ENCODE measurements at regions not wholly inside any gene's neighbourhood (a gene's known extent, or its start where the extent isn't known, plus 50 kb on each side); places are given as distances from the start of the nearest gene placed in this dataset.
"Not testable (repeated sequence)": the region's sequence is repeated elsewhere in the genome, so short reads cannot be mapped to it uniquely, and the experiment has no call there.

DNA sequence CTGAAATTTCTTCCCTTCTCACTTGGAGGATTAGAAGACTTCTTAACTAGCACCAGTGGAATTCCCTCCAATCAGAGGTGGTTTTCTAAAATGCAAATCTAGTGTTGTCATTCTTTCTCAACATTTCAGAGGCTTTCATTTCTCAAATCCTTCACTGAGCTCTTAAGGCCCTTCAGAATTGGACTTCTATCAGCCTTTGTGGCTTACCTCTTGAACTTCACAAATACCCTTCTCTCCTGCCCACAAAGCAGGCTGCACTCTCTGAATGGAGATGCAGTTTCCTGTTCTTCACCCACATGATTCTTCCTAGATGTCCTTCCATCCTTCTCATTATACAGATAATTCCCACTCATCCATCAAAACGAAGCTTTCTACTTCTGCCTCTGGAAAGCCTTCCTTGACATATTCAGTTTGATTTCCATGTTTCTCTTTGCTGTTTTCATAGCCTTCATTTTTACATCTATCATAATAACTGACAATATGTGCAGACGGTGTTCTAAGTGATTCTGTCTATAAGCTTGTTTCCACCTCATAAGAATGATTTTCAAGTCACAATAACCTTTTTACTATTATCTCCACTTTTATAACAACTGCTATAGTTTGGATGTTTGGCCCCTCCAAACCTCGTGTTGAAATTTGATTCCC lies 123.1 kb upstream of the GPR12 start:
- no peak for DNase-seq

GRCh38 chr13:26882731-26883130 lies 122.1 kb upstream of the GPR12 start:
- no peak for DNase-seq

DNA sequence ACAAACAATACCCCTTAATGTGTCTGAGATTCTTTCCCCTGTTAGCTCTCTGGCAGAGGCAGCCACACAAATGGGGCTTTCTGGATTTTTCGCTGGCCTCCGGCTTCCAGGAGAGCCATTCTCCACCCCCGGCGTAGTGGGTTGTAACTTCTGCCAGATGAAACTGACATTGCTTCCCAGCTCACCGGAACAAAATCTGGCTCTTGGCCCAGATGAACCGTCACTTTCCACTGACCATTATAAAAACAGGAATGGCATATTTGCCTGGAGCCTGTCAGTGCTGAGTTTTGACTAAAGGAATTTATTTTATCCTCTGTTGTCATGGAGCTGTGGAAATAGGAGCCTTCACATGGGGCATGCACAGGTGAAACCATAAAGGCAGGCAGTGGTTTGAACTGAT lies 120.6 kb upstream of the GPR12 start:
- DNase-seq: no peak

DNA sequence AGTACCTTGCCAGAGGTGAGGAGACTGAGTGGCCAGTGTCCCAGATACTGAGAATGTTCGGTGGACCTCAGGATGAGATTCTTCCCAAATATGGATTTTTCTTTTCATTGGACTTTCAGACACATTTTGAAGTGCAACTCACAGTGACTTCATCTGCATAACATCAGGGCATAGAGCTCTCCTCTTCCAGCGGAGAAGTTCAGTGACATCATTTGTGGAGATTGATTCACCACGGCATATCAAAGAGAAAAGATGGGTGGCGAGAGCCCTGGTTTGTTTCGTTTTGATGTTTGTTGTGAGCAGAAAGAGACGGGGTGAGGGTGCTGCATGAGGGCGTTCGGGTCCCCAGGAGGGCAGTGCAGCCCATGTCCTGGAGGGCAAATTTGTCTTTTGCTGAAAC lies 120.1 kb upstream of the GPR12 start:
- DNase-seq: no peak

GRCh38 chr13:26878438-26878837 lies 117.9 kb upstream of the GPR12 start:
- no peak for DNase-seq

DNA sequence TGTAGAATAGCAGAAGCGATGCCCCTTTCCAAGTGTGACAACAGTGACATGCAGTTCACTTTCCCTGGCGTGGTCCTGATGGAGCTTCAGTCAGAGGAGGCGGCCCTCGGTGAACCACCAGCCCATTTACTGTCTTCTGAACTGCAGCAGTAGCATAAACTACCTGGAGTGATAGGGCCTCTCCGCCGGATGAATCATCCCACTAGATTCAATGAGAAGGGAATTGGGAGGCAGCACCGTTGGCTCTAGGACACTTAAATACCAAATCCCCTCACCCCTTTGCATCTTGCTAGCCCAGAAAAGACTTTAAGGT lies 112.8 kb upstream of the GPR12 start:
- no peak for DNase-seq

DNA sequence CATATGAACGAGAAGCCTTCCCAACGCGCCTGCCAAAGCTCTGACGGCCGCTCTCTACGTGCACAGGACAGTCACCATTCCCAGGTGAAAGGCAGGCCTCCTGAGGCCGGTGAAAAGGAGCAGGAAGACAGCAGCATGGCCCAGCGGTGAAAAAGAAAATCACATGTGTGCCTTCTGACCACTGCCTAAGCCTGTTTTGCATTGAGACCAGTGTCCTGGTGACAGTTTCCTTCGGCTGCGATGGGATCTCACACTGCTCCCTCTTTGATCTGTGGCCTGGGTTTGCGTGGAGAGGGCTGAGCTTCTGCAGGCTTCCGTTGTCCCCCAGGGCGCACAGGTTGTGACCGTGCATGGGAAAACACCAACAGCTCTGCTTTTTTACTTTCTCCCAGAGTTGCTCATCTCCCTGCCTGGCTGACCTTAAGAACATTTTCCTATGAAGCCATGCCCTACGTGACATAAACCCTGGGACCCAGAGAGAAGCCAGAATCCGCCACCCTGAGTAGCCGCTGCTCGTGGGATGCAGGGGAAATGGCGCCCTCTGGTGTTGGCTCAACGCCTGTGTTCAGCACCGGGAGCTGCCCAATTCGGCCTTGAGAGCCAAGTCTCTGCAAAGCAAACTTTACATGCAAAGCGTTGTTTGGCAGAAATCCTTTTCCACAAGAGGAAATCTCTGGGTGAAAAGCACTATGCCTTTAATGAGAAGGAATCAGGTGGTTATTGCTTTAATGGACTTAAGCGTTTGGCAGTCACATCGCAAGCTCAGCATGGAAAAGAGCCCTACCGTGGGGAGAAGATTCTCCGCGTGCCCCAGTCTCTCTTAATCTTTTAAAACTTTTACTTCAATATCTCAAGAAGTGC lies 112.2 kb upstream of the GPR12 start:
- peak; percentile 1 for DNase-seq

DNA sequence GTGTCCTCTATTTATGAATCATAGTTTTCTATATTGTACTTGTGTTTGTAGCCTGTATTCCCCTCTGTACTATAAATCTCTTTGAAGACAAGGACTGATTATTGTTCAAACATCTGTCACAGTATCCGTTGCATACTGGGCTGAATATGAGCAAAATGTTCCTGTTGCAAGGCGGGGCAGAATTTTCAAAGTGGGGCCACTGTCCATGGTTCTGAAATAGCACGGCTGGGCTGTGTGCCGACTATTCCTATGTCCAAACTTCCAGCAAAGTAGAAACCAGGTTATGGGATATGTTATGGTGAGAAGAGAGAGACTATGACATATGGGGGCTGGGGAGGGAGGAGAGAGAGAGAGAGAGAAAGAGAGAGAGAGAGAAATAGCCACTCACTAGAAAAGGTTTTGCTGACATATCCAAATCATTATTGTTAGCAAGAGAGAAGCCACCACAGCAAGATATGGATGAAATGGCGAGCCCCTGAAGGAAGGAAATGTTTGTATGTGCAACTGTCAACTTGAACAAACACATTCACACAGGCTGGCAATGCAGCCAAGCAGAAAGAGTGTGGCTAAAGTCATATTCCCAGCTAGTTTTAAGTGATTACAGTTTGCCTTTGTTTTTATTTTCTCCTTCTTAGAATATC lies 107.0 kb upstream of the GPR12 start:
- DNase-seq: no peak

- no peak for DNase-seq
Measured at GRCh38 chr13:26864576-26864975, 104.0 kb upstream of the GPR12 start.

DNA sequence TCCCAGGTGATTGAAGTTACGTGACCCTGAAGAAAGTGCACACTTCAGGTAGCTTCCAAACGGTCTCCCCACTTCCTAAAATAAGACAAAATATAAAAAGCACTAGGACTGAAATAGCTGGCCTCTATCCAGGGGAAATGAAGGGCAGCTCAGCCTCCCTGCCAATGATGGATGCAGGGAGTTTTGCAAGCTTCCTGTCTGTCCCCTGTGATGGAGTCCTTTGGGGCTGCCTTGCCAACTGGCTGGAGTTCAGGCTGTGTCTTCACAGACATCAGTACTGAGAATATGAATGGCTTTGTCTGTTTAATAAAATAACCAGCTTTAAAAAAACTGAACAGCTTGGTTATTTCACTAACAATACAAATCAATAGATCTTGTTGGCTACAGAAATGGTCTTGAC lies 101.4 kb upstream of the GPR12 start:
- no peak for DNase-seq

GRCh38 chr13:26855921-26856320 lies 95.3 kb upstream of the GPR12 start:
- no peak for DNase-seq

DNA sequence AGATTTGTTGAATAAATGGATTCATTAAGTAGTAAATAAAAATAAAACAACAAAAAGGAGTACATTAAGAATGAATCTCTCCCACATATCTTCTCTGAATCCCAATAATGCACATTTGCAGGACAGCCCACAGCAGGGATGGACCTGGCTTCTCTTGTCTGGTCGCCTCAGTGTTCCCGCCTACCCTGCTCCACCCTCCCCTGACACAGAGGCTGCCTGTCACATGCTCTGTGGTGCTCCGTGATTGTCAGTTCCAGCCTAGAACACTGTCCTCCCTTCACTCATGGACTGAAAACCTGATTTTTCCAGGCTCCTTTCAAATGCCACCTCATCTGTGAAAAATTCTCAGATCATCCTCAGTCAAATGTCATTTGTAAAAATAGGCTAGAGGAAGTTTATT lies 94.5 kb upstream of the GPR12 start:
- DNase-seq: no peak

- DNase-seq: no peak
Measured at GRCh38 chr13:26853323-26853722, 92.7 kb upstream of the GPR12 start.

DNA sequence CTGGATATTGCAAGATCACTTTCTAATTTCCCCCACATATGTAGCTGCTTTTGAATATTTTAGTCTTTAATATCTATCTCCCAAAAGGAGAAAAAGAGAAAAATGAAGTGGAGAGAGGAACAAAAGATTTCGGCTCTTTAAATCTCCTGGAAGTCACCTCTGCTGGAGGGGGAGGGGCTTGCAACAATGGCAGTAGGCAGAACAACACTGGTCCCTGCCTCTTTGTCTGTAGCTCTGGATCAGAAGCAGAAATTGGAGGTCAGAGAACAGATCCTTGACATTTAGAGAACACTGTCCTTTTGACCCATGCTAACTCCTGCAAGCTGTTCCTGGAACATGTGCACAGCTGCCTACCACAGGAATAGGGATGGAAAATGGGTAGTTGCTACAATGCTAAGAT lies 86.7 kb upstream of the GPR12 start:
- no peak for DNase-seq

DNA sequence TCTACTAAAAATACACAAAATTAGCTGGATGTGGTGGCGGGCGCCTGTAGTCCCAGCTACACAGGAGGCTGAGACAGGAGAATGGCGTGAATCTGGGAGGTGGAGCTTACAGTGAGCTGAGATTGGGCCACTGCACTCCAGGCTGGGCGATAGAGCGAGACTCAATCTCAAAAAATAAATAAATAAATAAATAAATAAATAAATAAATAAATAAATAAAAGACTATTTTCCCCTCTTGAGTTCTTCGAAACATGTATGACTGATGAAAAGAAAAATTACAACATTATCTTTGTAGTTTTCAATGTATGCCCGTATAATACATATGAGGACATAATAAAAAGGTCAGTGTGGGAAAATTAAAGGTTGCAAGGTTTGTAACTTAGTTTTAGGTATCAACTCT lies 84.5 kb upstream of the GPR12 start:
- DNase-seq: not testable (repeated sequence)

- DNase-seq: no peak
Measured at GRCh38 chr13:26839682-26840081, 79.1 kb upstream of the GPR12 start.

DNA sequence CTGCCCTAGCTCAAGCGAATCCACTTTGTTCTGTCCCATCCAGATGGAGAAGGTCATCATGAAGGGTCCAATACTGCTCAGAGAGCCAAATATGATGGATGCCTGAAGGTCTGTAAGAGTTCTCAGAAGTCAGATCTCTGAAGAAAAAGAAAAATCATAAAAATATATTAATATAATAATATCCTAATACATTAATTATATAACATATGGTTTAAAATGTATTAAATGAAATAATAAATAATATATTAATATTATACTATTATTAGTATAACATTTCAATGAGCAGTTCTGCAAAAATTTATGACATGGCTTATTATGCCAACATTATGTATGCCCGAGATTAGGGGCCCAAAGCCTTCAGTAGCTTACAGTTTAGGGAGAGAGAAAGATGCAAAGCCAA lies 78.2 kb upstream of the GPR12 start:
- DNase-seq: no peak

DNA sequence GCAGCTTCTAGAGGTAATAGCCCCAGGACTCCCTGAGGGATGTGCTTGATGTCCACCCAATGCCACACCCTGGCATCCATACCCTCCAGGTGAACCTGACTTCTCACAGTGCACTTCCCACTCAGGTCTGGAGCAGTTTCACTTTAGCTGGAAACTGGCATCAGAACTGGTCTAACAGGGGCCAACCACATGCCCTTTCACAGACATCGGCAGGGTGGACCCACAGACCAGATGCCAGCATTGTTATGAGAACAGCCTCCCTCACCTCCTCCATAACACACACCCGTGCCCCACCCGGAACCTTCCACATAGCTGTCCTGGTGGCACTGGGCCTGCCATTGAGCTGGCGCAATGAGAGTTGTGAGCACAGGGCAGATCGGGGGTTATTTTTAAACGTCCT lies 77.4 kb upstream of the GPR12 start:
- DNase-seq: no peak

GRCh38 chr13:26837102-26837501 lies 76.5 kb upstream of the GPR12 start:
- no peak for DNase-seq

DNA sequence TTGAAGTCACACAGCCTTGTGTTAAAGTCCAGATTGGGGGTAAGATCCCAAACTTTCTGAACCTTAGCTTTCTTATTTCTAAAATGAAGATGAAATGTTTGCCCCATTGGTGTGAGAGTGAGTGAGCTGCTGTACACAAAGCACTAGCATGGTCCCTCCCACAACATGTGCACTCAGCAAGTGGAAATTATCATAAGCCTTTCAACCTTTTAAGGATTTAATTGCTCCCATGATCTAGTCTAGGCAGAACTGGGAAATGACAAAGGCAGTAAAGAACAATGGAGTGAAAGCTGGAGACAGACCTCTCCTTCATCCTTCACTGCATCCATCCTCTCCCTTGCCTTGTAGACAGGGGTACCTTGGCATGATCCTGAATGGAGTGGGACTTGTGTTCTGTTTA lies 76.0 kb upstream of the GPR12 start:
- no peak for DNase-seq

- no peak for DNase-seq
Measured at GRCh38 chr13:26834646-26835045, 74.1 kb upstream of the GPR12 start.

DNA sequence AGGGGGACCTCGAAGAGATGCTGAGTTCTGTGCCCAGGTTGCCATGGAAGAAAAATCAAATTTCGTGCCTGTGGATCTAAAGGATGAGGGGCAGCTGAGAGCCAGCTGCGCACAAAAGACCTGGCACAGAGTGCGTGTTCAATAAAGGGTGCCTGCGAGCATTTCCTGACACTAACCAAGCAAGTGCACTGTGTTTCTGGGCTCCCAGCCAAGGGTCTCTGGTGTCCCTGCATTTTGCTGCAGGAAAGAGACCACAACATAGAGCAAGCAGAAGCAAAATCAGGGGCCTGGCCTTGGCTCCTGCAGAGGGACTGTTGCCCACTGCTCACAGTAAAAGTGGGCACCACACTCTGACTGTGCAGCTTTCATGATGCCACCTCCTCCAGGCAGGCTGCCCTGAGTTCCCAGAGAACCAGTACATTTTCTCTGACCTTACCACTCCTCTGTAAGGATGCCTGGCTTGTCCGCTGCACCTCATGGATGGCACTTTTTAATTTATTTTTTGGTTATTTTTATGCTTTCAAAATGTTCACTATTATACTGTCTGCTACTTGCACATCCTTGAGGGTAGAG lies 70.8 kb upstream of the GPR12 start:
- no peak for DNase-seq

GRCh38 chr13:26829716-26830115 lies 69.1 kb upstream of the GPR12 start:
- no peak for DNase-seq

DNA sequence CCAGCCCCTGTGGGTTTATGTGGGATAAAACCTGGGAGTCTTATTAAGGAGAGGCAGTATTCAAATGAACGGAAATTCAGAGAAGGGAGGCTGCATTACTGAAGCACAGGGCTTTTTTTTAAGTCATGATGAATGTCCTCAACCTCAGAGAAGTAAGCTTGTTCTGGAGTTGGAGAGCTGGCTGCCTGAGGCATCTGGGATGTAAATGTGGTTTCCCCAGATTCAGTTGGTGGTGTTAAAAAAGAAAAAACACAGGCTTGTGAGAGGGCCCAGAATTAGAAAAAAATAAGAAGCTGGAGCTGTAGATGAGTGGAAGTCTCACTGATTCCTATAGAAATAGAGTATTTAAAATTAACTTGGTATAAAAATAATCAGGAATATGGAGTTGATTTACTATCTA lies 64.0 kb upstream of the GPR12 start:
- DNase-seq: no peak

All from activated effector memory CD4-positive, alpha-beta T cell treated with Interleukin-2 at 50 U/mL for 16 hours (primary cell).